Osteoblast (primary cell): ENCODE measurements at regions not wholly inside any gene's neighbourhood (a gene's known extent, or its start where the extent isn't known, plus 50 kb on each side); places are given as distances from the start of the nearest gene placed in this dataset.

Experiments used
- DNase-seq: peaks from one replicate; pipeline ENCODE4 v3.0.0; 2011; ENCODE audit warnings: low spot score, mixed read lengths; ENCODE audit not compliant: insufficient read length; ENCODE audit errors: missing footprints
- H2AFZ ChIP-seq: 2 replicates; pipeline ENCODE4 v1.6.0; 2011; ENCODE audit warnings: mild to moderate bottlenecking, low read length
- H3K27ac ChIP-seq: 2 replicates; pipeline ENCODE4 v1.5.1; 2011; ENCODE audit warnings: mild to moderate bottlenecking, low read depth, low read length, moderate library complexity
- H3K27me3 ChIP-seq: 2 replicates; pipeline ENCODE4 v1.6.0; 2012; ENCODE audit warnings: mild to moderate bottlenecking, control low read depth, inconsistent platforms, low read length, moderate library complexity; ENCODE audit not compliant: insufficient read depth
- H3K36me3 ChIP-seq: 2 replicates; pipeline ENCODE4 v1.5.1; 2011; ENCODE audit warnings: mild to moderate bottlenecking, low read length, control low read depth, moderate library complexity; ENCODE audit not compliant: insufficient read depth
- H3K4me1 ChIP-seq: 2 replicates; pipeline ENCODE4 v1.5.1; 2011; ENCODE audit warnings: mild to moderate bottlenecking, low read length, control low read depth, moderate library complexity; ENCODE audit not compliant: insufficient read depth
- H3K4me2 ChIP-seq: 2 replicates; pipeline ENCODE4 v1.6.0; 2011; ENCODE audit warnings: mild to moderate bottlenecking, low read length; ENCODE audit not compliant: insufficient read depth
- H3K4me3 ChIP-seq: fragments of 200-600 bp; sonication (generic); 3 replicates; pipeline ENCODE4 v1.5.1; 2012; ENCODE audit warnings: mild to moderate bottlenecking, low read length, inconsistent platforms; ENCODE audit not compliant: insufficient read depth
- H3K79me2 ChIP-seq: 2 replicates; pipeline ENCODE4 v1.6.0; 2012; ENCODE audit warnings: mild to moderate bottlenecking, low read length, control low read depth, inconsistent platforms; ENCODE audit not compliant: insufficient read depth
- H3K9me3 ChIP-seq: 2 replicates; pipeline ENCODE4 v1.5.1; 2011; ENCODE audit warnings: low read depth, low read length, control low read depth
- H4K20me1 ChIP-seq: 2 replicates; pipeline ENCODE4 v1.6.0; 2012; ENCODE audit warnings: mild to moderate bottlenecking, low read length, control low read depth; ENCODE audit not compliant: insufficient read depth
- CTCF ChIP-seq: IDR thresholded peaks from 2 replicates; pipeline ENCODE4 v1.5.1; 2011; ENCODE audit warnings: mild to moderate bottlenecking, low read depth, low read length, moderate library complexity; ENCODE audit errors: extremely low read depth

GRCh38 chr11:122393209-122393860 lies 262.2 kb upstream of the UBASH3B start:
- no peak for DNase-seq
- no peak overlapping the region for H2AFZ ChIP-seq
- peaks cover 8% of the 10 kb centered on the region for H3K27me3 ChIP-seq
- H3K4me3 ChIP-seq: no peak overlapping the region
- H3K4me1 ChIP-seq: no peaks in the 10 kb centered on the region
- H3K79me2 ChIP-seq: no peaks in the 10 kb centered on the region
- H3K4me2 ChIP-seq: no peak overlapping the region
- no peaks in the 10 kb centered on the region for H3K36me3 ChIP-seq
- no peak overlapping the region for H3K27ac ChIP-seq
- no peak for TF ChIP-seq CTCF
- no peaks in the 10 kb centered on the region for H3K9me3 ChIP-seq
- no peaks in the 10 kb centered on the region for H4K20me1 ChIP-seq

- Histone ChIP-seq H3K27me3 (peaks cover 8% of the 10 kb centered on the region), H2AFZ (no peak overlapping the region), H3K79me2 (no peaks in the 10 kb centered on the region), H3K4me3 (no peak overlapping the region), H4K20me1 (no peaks in the 10 kb centered on the region), H3K9me3 (no peaks in the 10 kb centered on the region), H3K4me1 (no peaks in the 10 kb centered on the region), H3K27ac (no peak overlapping the region), H3K4me2 (no peak overlapping the region), H3K36me3 (no peaks in the 10 kb centered on the region)
- DNase-seq: no peak
- no peak for TF ChIP-seq CTCF
Observed at GRCh38 chr11:122392508-122392907, 263.0 kb upstream of the UBASH3B start.

- TF ChIP-seq CTCF: no peak
- no peak overlapping the region for H3K4me3 ChIP-seq
- H3K27me3 ChIP-seq: peaks cover 8% of the 10 kb centered on the region
Observed at GRCh38 chr11:122391049-122391448, 264.5 kb upstream of the UBASH3B start.

DNA sequence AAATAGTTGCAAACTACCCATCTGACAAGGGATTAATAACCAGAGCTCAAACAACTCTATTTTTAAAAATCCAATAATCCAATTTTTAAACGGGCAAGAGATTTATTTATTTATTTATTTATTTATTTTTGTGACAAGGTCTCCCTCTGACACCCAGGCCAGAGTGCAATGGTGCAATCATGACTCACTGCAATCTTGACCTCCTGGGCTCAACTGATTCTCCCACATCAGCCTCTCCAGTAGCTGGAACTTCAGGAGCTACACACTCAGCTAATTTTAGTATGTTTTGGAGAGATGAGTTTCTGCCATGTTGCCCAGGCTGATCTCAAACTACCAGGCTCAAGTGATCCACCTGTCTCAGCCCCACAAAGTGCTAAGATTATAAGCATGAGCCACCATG lies 267.2 kb upstream of the BLID start:
- no peaks in the 10 kb centered on the region for H4K20me1 ChIP-seq
- H3K27me3 ChIP-seq: no peaks in the 10 kb centered on the region
- DNase-seq: no peak
- no peaks in the 10 kb centered on the region for H3K36me3 ChIP-seq
- H3K79me2 ChIP-seq: no peaks in the 10 kb centered on the region
- H3K4me1 ChIP-seq: no peaks in the 10 kb centered on the region
- no peak overlapping the region for H3K27ac ChIP-seq
- H3K4me2 ChIP-seq: no peak overlapping the region
- H3K4me3 ChIP-seq: no peak overlapping the region
- no peaks in the 10 kb centered on the region for H3K9me3 ChIP-seq
- no peak overlapping the region for H2AFZ ChIP-seq
- TF ChIP-seq CTCF: no peak

More at GRCh38 chr11:122391049-122391448, 264.5 kb upstream of the UBASH3B start:
- Histone ChIP-seq H2AFZ (no peak overlapping the region), H4K20me1 (no peaks in the 10 kb centered on the region), H3K36me3 (no peaks in the 10 kb centered on the region), H3K9me3 (no peaks in the 10 kb centered on the region), H3K4me1 (no peaks in the 10 kb centered on the region), H3K27ac (no peak overlapping the region), H3K4me2 (no peak overlapping the region), H3K79me2 (no peaks in the 10 kb centered on the region)
- DNase-seq: no peak
